Panc1 (cell line): ENCODE measurements at regions not wholly inside any gene's neighbourhood (a gene's known extent, or its start where the extent isn't known, plus 50 kb on each side); places are given as distances from the start of the nearest gene placed in this dataset.

ENCODE experiments used
- ATAC-seq: fragments of 200-7000 bp; cut with Tn5 transposase; 2 replicates; pipeline ENCODE4 v1.9.1; 2020; ENCODE audit warnings: mild to moderate bottlenecking, moderate library complexity
- BruUV-seq: library from RNA; stranded (reverse); fragments of 400-500 nt; replicated peaks from 2 replicates; lab custom pipeline; 2021; lab: Mats Ljungman, UMichigan
- CTCF ChIA-PET: fragments of 300-600 bp; sonication (Branson Sonifier 250); formaldehyde crosslinking; loops from one replicate; lab custom pipeline; 2022; ENCODE audit warnings: antibody characterized with exemption; lab: Charles Lee
- POLR2A ChIA-PET: fragments of 300-600 bp; sonication (Branson Sonifier 250); formaldehyde crosslinking; loops from one replicate; lab custom pipeline; 2022; ENCODE audit warnings: antibody characterized with exemption; lab: Charles Lee
- DNase-seq: peaks from one replicate; pipeline ENCODE4 v3.0.0-alpha.2; 2010; ENCODE audit warnings: low read depth, low spot score
- H3K27ac ChIP-seq: 2 replicates; pipeline ENCODE4 v1.5.1; 2011; ENCODE audit warnings: mild to moderate bottlenecking, low read length, inconsistent platforms
- H3K27me3 ChIP-seq: fragments of 200-500 bp; sonication (Bioruptor generic); 2 replicates; pipeline ENCODE4 v1.6.0; 2014; ENCODE audit warnings: low read length, inconsistent platforms; ENCODE audit not compliant: control insufficient read depth, insufficient read depth
- H3K36me3 ChIP-seq: fragments of 200-500 bp; sonication (Bioruptor generic); 2 replicates; pipeline ENCODE4 v1.5.1; 2014; ENCODE audit warnings: inconsistent platforms, mild to moderate bottlenecking, low read length, moderate library complexity; ENCODE audit not compliant: control insufficient read depth, insufficient read depth
- H3K4me1 ChIP-seq: 2 replicates; pipeline ENCODE4 v1.5.1; 2011; ENCODE audit warnings: inconsistent platforms, mild to moderate bottlenecking, low read length, moderate library complexity; ENCODE audit not compliant: control insufficient read depth, insufficient read depth
- H3K4me3 ChIP-seq, 2 experiments: 2 replicates each; pipeline ENCODE4 v1.5.1; 2011 to 2012; ENCODE audit warnings: low read depth in 2 of 2, low read length in 2 of 2, mild to moderate bottlenecking in 2 of 2, inconsistent platforms in 1 of 2, moderate library complexity in 1 of 2
- H3K9me3 ChIP-seq: fragments of 200-500 bp; sonication (Bioruptor generic); 2 replicates; pipeline ENCODE4 v1.5.1; 2014; ENCODE audit warnings: low read depth, mild to moderate bottlenecking, inconsistent platforms, low read length, moderate library complexity; ENCODE audit not compliant: control insufficient read depth, insufficient read depth
- POLR2AphosphoS5 ChIP-seq: IDR thresholded peaks from 2 replicates; pipeline ENCODE4 v1.6.1; 2012; ENCODE audit warnings: mild to moderate bottlenecking, low read depth, low read length, moderate library complexity
- SIN3A ChIP-seq: IDR thresholded peaks from 2 replicates; pipeline ENCODE4 v1.6.1; 2012; ENCODE audit warnings: low read depth, mild to moderate bottlenecking, low read length, moderate library complexity, borderline replicate concordance; ENCODE audit not compliant: insufficient read depth
- TCF7L2 ChIP-seq: IDR thresholded peaks from 2 replicates; pipeline ENCODE4 v1.6.1; 2011; ENCODE audit warnings: mild to moderate bottlenecking, low read depth, low read length, inconsistent platforms
- in situ Hi-C: cut with HindIII; loops from 2 replicates; pipeline ENCODE4 v1.10.0; 2016; ENCODE audit warnings: low sequenced_read_pairs, low pct_unique_long_range_greater_than_20kb
- intact Hi-C: fragments of 100-400 bp; cut with micrococcal nuclease; formaldehyde crosslinking; loops from one replicate; pipeline ENCODE4 v1.10.0; 2022; ENCODE audit not compliant: unreplicated experiment
- TF ChIP-seq, protein P1 (sequence below), 2 experiments: IDR thresholded peaks; 2 replicates each; pipeline ENCODE4 v1.6.1; 2011 to 2012; ENCODE audit warnings: low read depth in 2 of 2, control low read depth in 1 of 2, low read length in 1 of 2, mild to moderate bottlenecking in 1 of 2, moderate library complexity in 1 of 2; ENCODE audit not compliant: insufficient read depth in 1 of 2
- TF ChIP-seq, protein P2 (sequence below): fragments of 450-650 bp; IDR thresholded peaks from 2 replicates; pipeline ENCODE4 v1.5.1; 2017; ENCODE audit warnings: mild to moderate bottlenecking

- Histone ChIP-seq H3K27ac (no peak overlapping the region), H3K4me3 (no peak overlapping the region), H3K27me3 (no peaks in the 10 kb centered on the region), H3K9me3 (no peaks in the 10 kb centered on the region; the same call in 1 of the 2 replicates), H3K36me3 (no peaks in the 10 kb centered on the region), H3K4me1 (no peaks in the 10 kb centered on the region)
- no peak for TF ChIP-seq POLR2AphosphoS5
- TF ChIP-seq, protein P1, sequence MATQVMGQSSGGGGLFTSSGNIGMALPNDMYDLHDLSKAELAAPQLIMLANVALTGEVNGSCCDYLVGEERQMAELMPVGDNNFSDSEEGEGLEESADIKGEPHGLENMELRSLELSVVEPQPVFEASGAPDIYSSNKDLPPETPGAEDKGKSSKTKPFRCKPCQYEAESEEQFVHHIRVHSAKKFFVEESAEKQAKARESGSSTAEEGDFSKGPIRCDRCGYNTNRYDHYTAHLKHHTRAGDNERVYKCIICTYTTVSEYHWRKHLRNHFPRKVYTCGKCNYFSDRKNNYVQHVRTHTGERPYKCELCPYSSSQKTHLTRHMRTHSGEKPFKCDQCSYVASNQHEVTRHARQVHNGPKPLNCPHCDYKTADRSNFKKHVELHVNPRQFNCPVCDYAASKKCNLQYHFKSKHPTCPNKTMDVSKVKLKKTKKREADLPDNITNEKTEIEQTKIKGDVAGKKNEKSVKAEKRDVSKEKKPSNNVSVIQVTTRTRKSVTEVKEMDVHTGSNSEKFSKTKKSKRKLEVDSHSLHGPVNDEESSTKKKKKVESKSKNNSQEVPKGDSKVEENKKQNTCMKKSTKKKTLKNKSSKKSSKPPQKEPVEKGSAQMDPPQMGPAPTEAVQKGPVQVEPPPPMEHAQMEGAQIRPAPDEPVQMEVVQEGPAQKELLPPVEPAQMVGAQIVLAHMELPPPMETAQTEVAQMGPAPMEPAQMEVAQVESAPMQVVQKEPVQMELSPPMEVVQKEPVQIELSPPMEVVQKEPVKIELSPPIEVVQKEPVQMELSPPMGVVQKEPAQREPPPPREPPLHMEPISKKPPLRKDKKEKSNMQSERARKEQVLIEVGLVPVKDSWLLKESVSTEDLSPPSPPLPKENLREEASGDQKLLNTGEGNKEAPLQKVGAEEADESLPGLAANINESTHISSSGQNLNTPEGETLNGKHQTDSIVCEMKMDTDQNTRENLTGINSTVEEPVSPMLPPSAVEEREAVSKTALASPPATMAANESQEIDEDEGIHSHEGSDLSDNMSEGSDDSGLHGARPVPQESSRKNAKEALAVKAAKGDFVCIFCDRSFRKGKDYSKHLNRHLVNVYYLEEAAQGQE (IDR thresholded peaks at IDR 0.05; ENCODE audit: insufficient read depth in 1 of 2, low read depth in 2 of 2, low read length in 1 of 2) = no peak
- TF ChIP-seq, protein P2, sequence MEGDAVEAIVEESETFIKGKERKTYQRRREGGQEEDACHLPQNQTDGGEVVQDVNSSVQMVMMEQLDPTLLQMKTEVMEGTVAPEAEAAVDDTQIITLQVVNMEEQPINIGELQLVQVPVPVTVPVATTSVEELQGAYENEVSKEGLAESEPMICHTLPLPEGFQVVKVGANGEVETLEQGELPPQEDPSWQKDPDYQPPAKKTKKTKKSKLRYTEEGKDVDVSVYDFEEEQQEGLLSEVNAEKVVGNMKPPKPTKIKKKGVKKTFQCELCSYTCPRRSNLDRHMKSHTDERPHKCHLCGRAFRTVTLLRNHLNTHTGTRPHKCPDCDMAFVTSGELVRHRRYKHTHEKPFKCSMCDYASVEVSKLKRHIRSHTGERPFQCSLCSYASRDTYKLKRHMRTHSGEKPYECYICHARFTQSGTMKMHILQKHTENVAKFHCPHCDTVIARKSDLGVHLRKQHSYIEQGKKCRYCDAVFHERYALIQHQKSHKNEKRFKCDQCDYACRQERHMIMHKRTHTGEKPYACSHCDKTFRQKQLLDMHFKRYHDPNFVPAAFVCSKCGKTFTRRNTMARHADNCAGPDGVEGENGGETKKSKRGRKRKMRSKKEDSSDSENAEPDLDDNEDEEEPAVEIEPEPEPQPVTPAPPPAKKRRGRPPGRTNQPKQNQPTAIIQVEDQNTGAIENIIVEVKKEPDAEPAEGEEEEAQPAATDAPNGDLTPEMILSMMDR = no peak
- no peak for TF ChIP-seq TCF7L2
- no peak for TF ChIP-seq SIN3A
- in situ Hi-C loops = no loop called here
- ChIA-PET POLR2A (no interaction called here), CTCF (no interaction called here)
- BruUV-seq = no TSS peak
- ATAC-seq (no peak), DNase-seq (no peak)
- intact Hi-C loops = no loop called here
Measured at GRCh38 chr9:79452265-79452664, 119.5 kb upstream of the TLE4 start.

DNA sequence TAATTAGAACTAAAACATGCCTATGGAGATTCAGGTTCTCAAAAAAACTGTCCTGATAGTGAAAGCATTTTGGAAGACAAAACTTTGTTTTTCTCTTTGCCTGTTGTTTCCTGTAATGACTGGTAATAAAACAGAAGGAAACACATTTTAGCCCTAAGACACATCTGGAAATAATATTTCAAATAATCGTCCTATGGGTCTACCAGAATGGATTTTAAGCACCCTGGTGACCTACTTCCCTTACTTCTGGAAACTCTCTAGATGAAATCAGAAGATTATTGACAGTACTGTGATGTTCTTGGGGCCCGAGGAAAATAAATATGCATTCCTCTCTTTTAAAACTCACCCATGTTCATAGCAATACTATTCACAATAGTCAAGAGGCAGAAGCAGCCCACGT is 110.1 kb upstream of the TLE4 start:
- no peaks in the 10 kb centered on the region for H3K4me1 ChIP-seq
- TF ChIP-seq, protein P2 = no peak
- TF ChIP-seq TCF7L2 (no peak), POLR2AphosphoS5 (no peak), SIN3A (no peak)
- TF ChIP-seq, protein P1 (IDR thresholded peaks at IDR 0.05; ENCODE audit: insufficient read depth in 1 of 2, low read depth in 2 of 2, low read length in 1 of 2) = no peak
- ChIA-PET CTCF (no interaction called here), POLR2A (no interaction called here)
- H3K4me3 ChIP-seq = no peak overlapping the region
- no peak for ATAC-seq
- intact Hi-C loops = no loop called here
- no peak overlapping the region for H3K27ac ChIP-seq
- DNase-seq = no peak
- H3K9me3 ChIP-seq = no peaks in the 10 kb centered on the region
- no peaks in the 10 kb centered on the region for H3K36me3 ChIP-seq
- no TSS peak for BruUV-seq
- in situ Hi-C loops = no loop called here
- no peaks in the 10 kb centered on the region for H3K27me3 ChIP-seq
